ENCODE measurements at regions not wholly inside any gene's neighbourhood (a gene's known extent, or its start where the extent isn't known, plus 50 kb on each side); places are given as distances from the start of the nearest gene placed in this dataset.
A peak's percentile ranks its signal among the peaks of the same experiment; 100 is the strongest.

DNA sequence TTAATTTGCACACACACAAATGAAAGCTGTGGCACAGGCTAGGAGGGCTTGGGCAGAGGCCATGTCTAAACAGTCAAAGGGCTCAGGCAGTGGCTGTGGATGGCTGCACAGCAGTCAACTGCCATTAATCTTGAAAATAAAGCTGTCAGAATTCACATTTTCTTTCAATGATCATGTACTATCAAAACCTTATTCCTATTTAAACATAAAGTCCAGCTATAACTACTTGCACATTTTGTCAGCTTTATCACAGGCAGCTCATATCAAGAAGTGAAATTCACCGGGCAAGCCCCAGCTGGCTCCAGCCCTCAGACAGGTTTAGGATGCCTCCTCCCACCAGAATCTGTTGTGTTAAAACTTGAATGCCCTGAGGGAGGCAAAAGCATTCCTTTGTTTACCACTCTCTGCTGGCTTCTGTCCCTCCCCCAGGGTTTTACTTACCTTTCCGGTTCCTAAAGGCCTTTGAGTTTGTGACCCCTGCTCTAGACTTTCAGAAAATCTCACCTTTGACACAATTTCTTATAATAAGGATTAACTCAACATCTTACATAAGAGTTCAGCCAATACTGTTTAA is 54.9 kb upstream of the GRAMD2B start:
- peaks cover 41% of the 10 kb centered on the region for H3K4me1 ChIP-seq (ENCODE audit: control insufficient read depth, low read depth, low read length)
- no peaks in the 10 kb centered on the region for H3K36me3 ChIP-seq (ENCODE audit: control insufficient read depth, low read depth, low read length)
- no peaks in the 10 kb centered on the region for H3K9me3 ChIP-seq (ENCODE audit: control insufficient read depth, low read depth, low read length)
- H3K9ac ChIP-seq (ENCODE audit: low read length) = peak overlapping the region; percentile 16
- peak overlapping the region; percentile 8 for H3K4me3 ChIP-seq (ENCODE audit: low read length)
- H3K27me3 ChIP-seq (ENCODE audit: control insufficient read depth, insufficient read depth, low read length) = no peaks in the 10 kb centered on the region
- peak overlapping the region; percentile 13 for H3K27ac ChIP-seq (ENCODE audit: low read length)

DNA sequence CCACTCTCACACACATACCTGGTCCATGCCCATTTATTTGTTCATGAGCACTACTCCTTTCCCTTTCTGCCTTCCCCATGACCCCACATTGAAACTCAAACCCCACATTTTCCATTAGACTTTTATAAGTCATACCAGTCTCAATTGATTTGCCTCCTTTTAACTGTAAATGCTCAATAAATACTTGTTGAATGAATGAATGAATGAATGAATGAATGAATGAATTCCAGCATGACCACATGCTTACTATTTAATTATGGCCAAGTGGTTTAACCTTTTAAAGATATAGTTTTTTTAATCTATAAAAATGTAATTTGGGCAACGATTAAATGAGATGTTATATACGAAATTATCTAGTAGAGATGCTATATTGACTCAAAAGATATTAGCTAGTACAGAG is 54.1 kb upstream of the GRAMD2B start:
- Histone ChIP-seq H3K36me3 (ENCODE audit: control insufficient read depth, low read depth, low read length) (no peaks in the 10 kb centered on the region), H3K4me1 (ENCODE audit: control insufficient read depth, low read depth, low read length) (peaks cover 47% of the 10 kb centered on the region), H3K9ac (ENCODE audit: low read length) (peak overlapping the region; percentile 16), H3K27ac (ENCODE audit: low read length) (no peak overlapping the region), H3K27me3 (ENCODE audit: control insufficient read depth, insufficient read depth, low read length) (no peaks in the 10 kb centered on the region), H3K9me3 (ENCODE audit: control insufficient read depth, low read depth, low read length) (no peaks in the 10 kb centered on the region), H3K4me3 (ENCODE audit: low read length) (no peak overlapping the region)

DNA sequence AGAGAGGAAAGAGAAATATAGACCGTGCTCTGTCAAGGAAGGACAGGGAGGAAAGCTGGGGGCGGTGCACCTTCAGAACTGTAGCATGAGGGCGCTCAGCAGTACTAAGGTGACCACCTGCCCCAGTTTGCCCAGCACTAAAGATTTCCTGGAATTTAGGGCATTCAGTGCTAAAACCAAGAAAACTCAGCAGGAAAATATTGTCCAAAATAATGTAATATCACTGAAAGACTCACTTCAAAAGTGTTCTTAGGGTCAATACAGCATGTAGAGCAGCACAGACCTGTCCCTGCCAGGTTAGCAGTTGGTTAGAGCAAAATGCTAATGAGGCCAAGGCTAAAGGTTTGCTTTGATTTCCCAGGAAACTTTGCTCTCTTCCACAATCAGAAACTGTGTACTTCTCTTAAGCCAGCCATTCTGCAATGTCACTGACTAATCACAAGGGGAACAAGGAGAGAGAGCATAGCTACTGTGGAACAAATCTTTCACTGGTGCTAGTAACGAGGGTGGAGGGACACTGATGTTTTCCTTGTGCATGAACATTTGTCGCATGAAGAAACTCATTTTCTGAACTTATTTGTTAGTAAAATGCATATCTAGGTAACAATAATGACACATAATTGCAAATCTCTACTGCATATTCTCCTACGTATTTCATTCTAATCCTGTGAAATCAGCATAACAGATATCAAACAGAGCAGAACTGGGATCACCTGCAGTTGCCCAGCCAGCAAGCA is 53.0 kb upstream of the GRAMD2B start:
- Histone ChIP-seq H3K9ac (ENCODE audit: low read length) (no peak overlapping the region), H3K27ac (ENCODE audit: low read length) (no peak overlapping the region), H3K9me3 (ENCODE audit: control insufficient read depth, low read depth, low read length) (no peaks in the 10 kb centered on the region), H3K27me3 (ENCODE audit: control insufficient read depth, insufficient read depth, low read length) (no peaks in the 10 kb centered on the region), H3K4me3 (ENCODE audit: low read length) (peak overlapping the region; percentile 1), H3K36me3 (ENCODE audit: control insufficient read depth, low read depth, low read length) (no peaks in the 10 kb centered on the region), H3K4me1 (ENCODE audit: control insufficient read depth, low read depth, low read length) (peaks cover 47% of the 10 kb centered on the region)

DNA sequence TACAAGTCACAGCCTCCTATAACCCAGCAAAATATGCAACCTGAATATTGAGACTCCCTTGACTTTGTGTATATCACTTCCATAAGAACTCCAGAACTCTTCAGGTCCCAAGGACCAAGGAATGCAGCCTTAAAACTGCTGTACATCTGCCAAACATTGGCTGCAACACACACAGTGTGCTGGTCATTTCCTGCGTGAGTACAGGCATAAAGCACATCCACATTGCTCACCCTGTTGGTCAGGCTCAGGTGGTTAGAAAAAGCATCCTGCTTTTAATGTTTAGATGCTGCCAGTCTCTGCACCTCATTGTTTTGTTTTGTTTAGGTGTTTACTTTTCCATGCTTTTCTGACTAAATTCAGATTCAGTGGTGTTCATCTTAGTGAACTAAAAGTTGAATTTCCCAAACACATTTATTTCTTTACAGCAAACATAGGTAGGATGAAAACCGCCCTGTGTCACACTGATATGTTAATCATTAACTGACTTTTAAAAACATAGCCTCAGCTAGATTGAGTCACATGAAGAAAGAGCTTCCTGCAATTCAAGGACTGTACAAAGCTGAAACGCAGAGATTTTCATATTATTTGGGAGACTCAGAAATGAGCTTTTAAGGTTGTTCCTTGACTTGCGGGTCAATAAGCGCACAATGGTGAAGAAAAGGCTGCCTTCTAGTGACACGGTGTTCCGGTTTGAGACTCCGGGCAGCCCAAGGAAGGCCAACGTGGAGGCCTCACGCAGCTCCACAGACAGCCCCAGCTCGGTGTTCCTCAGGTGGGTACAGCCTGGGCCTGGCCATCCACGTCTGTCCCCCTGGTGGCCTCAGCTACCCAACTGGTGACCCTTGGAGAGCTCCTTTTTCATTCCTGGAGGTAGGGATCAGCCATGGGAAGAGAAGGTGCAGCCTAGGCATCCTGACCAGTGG is 52.2 kb upstream of the GRAMD2B start:
- no peaks in the 10 kb centered on the region for H3K27me3 ChIP-seq (ENCODE audit: control insufficient read depth, insufficient read depth, low read length)
- no peak overlapping the region for H3K9ac ChIP-seq (ENCODE audit: low read length)
- H3K36me3 ChIP-seq (ENCODE audit: control insufficient read depth, low read depth, low read length) = no peaks in the 10 kb centered on the region
- H3K4me1 ChIP-seq (ENCODE audit: control insufficient read depth, low read depth, low read length) = peaks cover 47% of the 10 kb centered on the region
- H3K27ac ChIP-seq (ENCODE audit: low read length) = no peak overlapping the region
- no peaks in the 10 kb centered on the region for H3K9me3 ChIP-seq (ENCODE audit: control insufficient read depth, low read depth, low read length)
- H3K4me3 ChIP-seq (ENCODE audit: low read length) = peak overlapping the region; percentile 1

DNA sequence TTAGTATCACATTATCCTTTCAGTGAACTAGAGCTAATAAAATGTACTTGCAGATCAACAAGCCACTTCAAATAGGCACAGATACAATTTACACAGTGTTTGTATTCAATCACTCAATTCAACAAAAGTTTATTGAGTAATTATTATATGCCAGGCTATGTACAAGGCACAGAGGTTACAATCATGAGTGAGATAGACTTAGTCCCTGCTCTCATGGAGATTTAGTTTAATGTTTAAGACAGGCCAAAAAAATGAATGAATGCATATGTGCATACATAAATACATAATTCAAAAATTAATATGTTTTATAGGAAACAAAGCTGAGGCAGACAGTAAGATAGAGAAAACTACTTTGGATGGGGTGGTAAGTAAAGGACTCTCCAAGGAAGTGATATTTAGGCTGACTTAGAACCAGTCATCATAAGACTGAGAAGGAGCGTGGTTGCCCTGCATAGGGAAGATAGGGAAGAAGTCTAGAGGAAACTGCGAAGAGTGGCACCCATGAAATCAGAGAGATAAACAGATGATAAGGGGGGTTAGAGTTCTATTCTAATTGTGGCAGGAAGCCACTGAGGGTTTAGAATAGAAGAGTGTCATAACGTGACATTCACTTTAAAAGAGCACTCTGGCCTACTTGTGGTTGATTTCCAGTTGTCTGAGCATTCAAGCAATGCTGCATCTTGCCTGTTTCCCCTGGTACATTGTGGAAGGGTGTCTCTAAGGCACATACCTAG is 49.7 kb upstream of the GRAMD2B start:
- Histone ChIP-seq H3K9me3 (ENCODE audit: control insufficient read depth, low read depth, low read length) (no peaks in the 10 kb centered on the region), H3K4me3 (ENCODE audit: low read length) (no peak overlapping the region), H3K27me3 (ENCODE audit: control insufficient read depth, insufficient read depth, low read length) (no peaks in the 10 kb centered on the region), H3K4me1 (ENCODE audit: control insufficient read depth, low read depth, low read length) (peaks cover 41% of the 10 kb centered on the region), H3K9ac (ENCODE audit: low read length) (no peak overlapping the region), H3K27ac (ENCODE audit: low read length) (no peak overlapping the region), H3K36me3 (ENCODE audit: control insufficient read depth, low read depth, low read length) (no peaks in the 10 kb centered on the region)

Measured in iPS-18a (cell line).